OCI-M1 (cell line): ENCODE measurements at regions not wholly inside any gene's neighbourhood (a gene's known extent, or its start where the extent isn't known, plus 50 kb on each side); places are given as distances from the start of the nearest gene placed in this dataset.
A peak's percentile ranks its signal among the peaks of the same experiment; 100 is the strongest.

Source experiments
- DNase-seq: peaks from one replicate; lab custom pipeline; 2025; lab: John Stamatoyannopoulos, UW

- no peak for DNase-seq
These were observed 137.3 kb upstream of the AGR3 start for GRCh38 chr7:17019106-17019505.

- no peak for DNase-seq
These were observed 138.5 kb upstream of the AGR3 start for GRCh38 chr7:17020250-17020649.

- no peak for DNase-seq
These were observed 139.4 kb upstream of the AGR3 start for GRCh38 chr7:17021205-17021604.

GRCh38 chr7:17022920-17023319 lies 141.1 kb upstream of the AGR3 start:
- no peak for DNase-seq

- no peak for DNase-seq
These were observed 144.5 kb upstream of the AGR3 start for GRCh38 chr7:17026269-17026668.

GRCh38 chr7:17027143-17027788 lies 145.5 kb upstream of the AGR3 start:
- no peak for DNase-seq

GRCh38 chr7:17027789-17028152 lies 146.0 kb upstream of the AGR3 start:
- no peak for DNase-seq

GRCh38 chr7:17029150-17029549 lies 147.4 kb upstream of the AGR3 start:
- DNase-seq = no peak

GRCh38 chr7:17030559-17030958 lies 148.8 kb upstream of the AGR3 start:
- DNase-seq = peak; percentile 22

- DNase-seq = no peak
These were observed 150.2 kb upstream of the AGR3 start for GRCh38 chr7:17031906-17032551.

GRCh38 chr7:17033245-17033644 lies 151.5 kb upstream of the AGR3 start:
- DNase-seq = no peak

GRCh38 chr7:17036584-17036983 lies 154.8 kb upstream of the AGR3 start:
- no peak for DNase-seq

- DNase-seq = no peak
These were observed 155.6 kb upstream of the AGR3 start for GRCh38 chr7:17037356-17037755.

- peak; percentile 28 for DNase-seq
These were observed 156.5 kb upstream of the AGR3 start for GRCh38 chr7:17038160-17038782.

- DNase-seq = no peak
These were observed 157.0 kb upstream of the AGR3 start for GRCh38 chr7:17038783-17039170.

- DNase-seq = no peak
These were observed 157.6 kb upstream of the AGR3 start for GRCh38 chr7:17039372-17039771.

- peak; percentile 26 for DNase-seq
These were observed 158.9 kb upstream of the AGR3 start for GRCh38 chr7:17040716-17041115.

GRCh38 chr7:17041324-17041723 lies 159.5 kb upstream of the AGR3 start:
- peak; percentile 75 for DNase-seq

GRCh38 chr7:17042211-17042610 lies 160.4 kb upstream of the AGR3 start:
- DNase-seq = peak; percentile 6

GRCh38 chr7:17043012-17043877 lies 161.5 kb upstream of the AGR3 start:
- peak; percentile 41 for DNase-seq

- DNase-seq = peak; percentile 59
These were observed 162.6 kb upstream of the AGR3 start for GRCh38 chr7:17044396-17044795.

- DNase-seq = peak; percentile 76
These were observed 163.1 kb upstream of the AGR3 start for GRCh38 chr7:17044861-17045260.

- no peak for DNase-seq
These were observed 164.5 kb upstream of the AGR3 start for GRCh38 chr7:17046259-17046658.
